Cardiac muscle cell (in vitro differentiated cells and primary cell): ENCODE measurements at regions not wholly inside any gene's neighbourhood (a gene's known extent, or its start where the extent isn't known, plus 50 kb on each side); places are given as distances from the start of the nearest gene placed in this dataset.

Source experiments
- DNase-seq, 2 donors: peaks; one replicate each; pipeline versions ENCODE4 v3.0.0 to v3.0.0-alpha.2; 2010 to 2017; ENCODE audit warnings: low read depth in 1 of 2, low spot score in 1 of 2
- H3K27ac ChIP-seq: fragments of 200-600 bp; sonication (generic); 2 replicates; pipeline ENCODE4 v1.5.1; 2016
- H3K27me3 ChIP-seq: fragments of 200-600 bp; sonication (generic); 2 replicates; pipeline ENCODE4 v1.6.0; 2016; ENCODE audit warnings: control low read depth
- H3K36me3 ChIP-seq: fragments of 200-600 bp; sonication (generic); 2 replicates; pipeline ENCODE4 v1.5.1; 2016; ENCODE audit warnings: control low read depth
- H3K4me1 ChIP-seq: fragments of 200-600 bp; sonication (generic); 2 replicates; pipeline ENCODE4 v1.8.1; 2017; ENCODE audit warnings: low read depth, mild to moderate bottlenecking, mixed run types
- H3K4me3 ChIP-seq: fragments of 200-600 bp; sonication (generic); 2 replicates; pipeline ENCODE4 v1.5.1; 2016; ENCODE audit warnings: mild to moderate bottlenecking
- H3K9me3 ChIP-seq: fragments of 200-600 bp; sonication (generic); 2 replicates; pipeline ENCODE4 v1.5.1; 2017; ENCODE audit warnings: low read depth, mild to moderate bottlenecking, control low read depth
- TF ChIP-seq, protein P1 (sequence below): IDR thresholded peaks from 2 replicates; pipeline ENCODE4 v1.5.1; 2012; ENCODE audit warnings: low read depth, mild to moderate bottlenecking, low read length

DNA sequence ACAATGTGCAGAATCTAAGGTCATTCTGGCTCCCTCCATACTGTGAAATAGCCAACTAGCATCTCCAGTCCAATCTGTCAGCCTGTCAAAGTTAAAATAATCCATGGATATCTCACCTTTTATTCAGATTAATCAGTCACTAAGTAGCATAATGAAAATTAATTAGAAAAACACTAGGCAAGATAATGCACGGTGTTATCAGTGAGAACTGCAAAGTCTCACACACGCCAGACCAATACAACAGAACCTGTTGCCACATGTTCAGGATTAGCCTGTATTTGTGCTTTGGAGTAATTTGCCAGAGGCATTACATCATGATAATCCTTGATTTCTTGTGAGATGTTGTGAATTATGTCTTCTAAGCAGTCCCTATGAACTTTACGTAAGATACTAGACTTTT lies 820.4 kb upstream of the ALCAM start:
- Histone ChIP-seq H3K4me1 (no peaks in the 10 kb centered on the region), H3K4me3 (no peak overlapping the region), H3K27me3 (no peaks in the 10 kb centered on the region)

DNA sequence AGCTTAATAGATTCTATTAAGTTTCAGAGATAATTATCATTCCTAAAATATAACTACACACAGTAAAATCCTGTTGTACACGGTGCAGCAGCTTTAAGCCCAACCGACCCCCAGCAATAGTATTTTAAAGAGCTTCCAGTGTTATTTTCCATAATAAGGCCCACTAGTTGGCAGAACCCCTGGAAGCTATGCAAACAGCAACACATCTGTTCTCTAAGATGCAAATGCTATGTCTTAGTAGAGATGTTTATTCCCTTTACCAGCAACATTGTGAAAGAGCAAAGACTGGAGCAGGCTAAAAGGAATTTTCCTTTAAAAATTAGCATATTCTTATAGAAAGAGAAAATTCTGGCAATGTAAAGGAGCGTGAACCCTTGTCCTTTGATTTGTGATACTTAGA lies 819.7 kb upstream of the ALCAM start:
- Histone ChIP-seq H3K27ac (no peak overlapping the region), H3K4me1 (no peaks in the 10 kb centered on the region), H3K4me3 (no peak overlapping the region), H3K9me3 (no peaks in the 10 kb centered on the region), H3K27me3 (no peaks in the 10 kb centered on the region), H3K36me3 (no peaks in the 10 kb centered on the region)
- TF ChIP-seq, protein P1, sequence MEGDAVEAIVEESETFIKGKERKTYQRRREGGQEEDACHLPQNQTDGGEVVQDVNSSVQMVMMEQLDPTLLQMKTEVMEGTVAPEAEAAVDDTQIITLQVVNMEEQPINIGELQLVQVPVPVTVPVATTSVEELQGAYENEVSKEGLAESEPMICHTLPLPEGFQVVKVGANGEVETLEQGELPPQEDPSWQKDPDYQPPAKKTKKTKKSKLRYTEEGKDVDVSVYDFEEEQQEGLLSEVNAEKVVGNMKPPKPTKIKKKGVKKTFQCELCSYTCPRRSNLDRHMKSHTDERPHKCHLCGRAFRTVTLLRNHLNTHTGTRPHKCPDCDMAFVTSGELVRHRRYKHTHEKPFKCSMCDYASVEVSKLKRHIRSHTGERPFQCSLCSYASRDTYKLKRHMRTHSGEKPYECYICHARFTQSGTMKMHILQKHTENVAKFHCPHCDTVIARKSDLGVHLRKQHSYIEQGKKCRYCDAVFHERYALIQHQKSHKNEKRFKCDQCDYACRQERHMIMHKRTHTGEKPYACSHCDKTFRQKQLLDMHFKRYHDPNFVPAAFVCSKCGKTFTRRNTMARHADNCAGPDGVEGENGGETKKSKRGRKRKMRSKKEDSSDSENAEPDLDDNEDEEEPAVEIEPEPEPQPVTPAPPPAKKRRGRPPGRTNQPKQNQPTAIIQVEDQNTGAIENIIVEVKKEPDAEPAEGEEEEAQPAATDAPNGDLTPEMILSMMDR, result no peak
- no peak for DNase-seq

More for the DNA sequence above, 820.4 kb upstream of the ALCAM start:
- Histone ChIP-seq H3K9me3 (no peaks in the 10 kb centered on the region), H3K36me3 (no peaks in the 10 kb centered on the region), H3K27ac (no peak overlapping the region)
- no peak for DNase-seq
- TF ChIP-seq, protein P1, result no peak

DNA sequence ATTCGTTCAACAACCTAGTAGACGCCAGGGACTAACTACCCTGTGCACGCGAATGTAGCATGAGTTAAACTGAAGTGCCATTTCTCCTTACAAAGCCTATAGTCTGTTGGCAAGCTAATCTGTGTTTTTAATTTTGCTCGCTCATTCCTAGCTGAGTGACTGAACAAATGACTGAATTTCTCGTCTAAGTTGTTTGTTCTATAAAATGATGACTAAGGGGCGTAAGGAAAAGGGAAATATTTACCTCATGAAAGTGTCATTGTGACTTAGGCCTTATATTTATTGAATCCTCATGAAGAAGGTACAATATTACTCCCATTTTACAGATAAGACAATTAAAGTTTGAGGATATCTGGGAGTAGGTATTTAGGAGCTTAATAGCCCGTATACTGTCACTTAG lies 818.3 kb upstream of the ALCAM start:
- Histone ChIP-seq H3K36me3 (no peaks in the 10 kb centered on the region), H3K27ac (no peak overlapping the region), H3K4me1 (no peaks in the 10 kb centered on the region), H3K27me3 (no peaks in the 10 kb centered on the region), H3K4me3 (no peak overlapping the region), H3K9me3 (no peaks in the 10 kb centered on the region)
- TF ChIP-seq, protein P1, result no peak
- no peak for DNase-seq

DNA sequence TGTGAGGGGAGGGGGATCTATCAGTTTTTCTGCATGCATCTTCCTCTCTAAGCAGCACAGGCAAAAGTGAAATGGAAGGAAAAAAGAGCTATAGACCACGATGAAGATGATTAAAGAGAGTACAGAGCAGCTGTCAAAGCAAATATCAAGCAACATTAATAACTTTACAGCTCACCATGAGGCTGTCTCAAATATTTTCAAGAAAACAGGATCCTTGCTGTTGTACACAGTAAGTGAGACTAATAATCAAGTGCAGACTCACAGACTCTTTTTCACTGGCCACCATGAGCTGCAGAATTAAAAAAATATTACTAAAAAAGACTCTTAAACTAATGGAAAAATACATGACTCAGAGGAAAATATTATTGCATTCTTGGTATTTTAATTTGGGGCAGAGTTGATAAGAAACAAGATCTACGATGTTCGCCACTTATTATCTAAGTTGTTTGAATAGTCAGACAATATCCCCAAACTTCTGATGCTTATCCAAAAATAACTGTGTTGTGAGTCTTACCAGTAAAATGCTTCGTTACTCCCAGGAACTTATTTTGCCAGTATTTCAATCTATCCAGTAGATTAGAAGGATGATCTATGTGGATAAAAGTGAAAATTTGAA lies 817.5 kb upstream of the ALCAM start:
- Histone ChIP-seq H3K4me3 (no peak overlapping the region), H3K27ac (no peak overlapping the region), H3K4me1 (no peaks in the 10 kb centered on the region), H3K9me3 (no peaks in the 10 kb centered on the region), H3K27me3 (no peaks in the 10 kb centered on the region), H3K36me3 (no peaks in the 10 kb centered on the region)
- peak in 1 of 2 donors; percentile 1 for DNase-seq
- TF ChIP-seq, protein P1, result no peak

DNA sequence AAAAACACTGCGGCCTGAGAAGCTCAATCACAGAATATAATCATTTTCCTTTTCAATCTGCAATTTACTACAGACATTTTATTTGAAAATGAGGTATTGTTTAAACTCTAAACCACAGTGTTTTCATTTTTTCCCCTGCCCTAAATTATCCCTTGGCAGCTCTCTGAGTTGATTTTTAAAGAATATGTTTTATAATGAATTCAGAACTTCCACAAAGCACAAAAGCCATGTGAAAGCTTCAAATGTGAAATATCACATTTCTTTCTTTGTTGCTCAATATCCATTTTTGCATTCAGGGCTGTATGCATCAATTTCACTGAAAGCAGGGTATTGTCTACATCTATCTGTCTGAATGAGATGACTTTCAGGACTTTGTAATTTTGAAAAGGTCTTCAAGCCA lies 813.6 kb upstream of the ALCAM start:
- TF ChIP-seq, protein P1, result no peak
- no peak overlapping the region for H3K4me3 ChIP-seq
- no peak overlapping the region for H3K27ac ChIP-seq
- DNase-seq, result no peak
- no peaks in the 10 kb centered on the region for H3K4me1 ChIP-seq
- no peaks in the 10 kb centered on the region for H3K9me3 ChIP-seq
- no peaks in the 10 kb centered on the region for H3K27me3 ChIP-seq
- H3K36me3 ChIP-seq, result no peaks in the 10 kb centered on the region
